ENCODE measurements at regions not wholly inside any gene's neighbourhood (a gene's known extent, or its start where the extent isn't known, plus 50 kb on each side); places are given as distances from the start of the nearest gene placed in this dataset.

- no peaks in the 10 kb centered on the region for H3K27me3 ChIP-seq (ENCODE audit: control insufficient read depth, insufficient read depth, low read length)
Measured at GRCh38 chr12:128155571-128155970, 111.4 kb upstream of the TMEM132C start.

GRCh38 chr12:128163086-128163485, 103.9 kb upstream of the TMEM132C start:
- no peaks in the 10 kb centered on the region for H3K9me3 ChIP-seq (ENCODE audit: control insufficient read depth, insufficient read depth, low read length)
- H3K9ac ChIP-seq (ENCODE audit: low read depth, low read length), result no peak overlapping the region
- no peak overlapping the region for H3K4me3 ChIP-seq (ENCODE audit: low read depth, low read length)

More at GRCh38 chr12:128155571-128155970, 111.4 kb upstream of the TMEM132C start:
- H3K4me3 ChIP-seq (ENCODE audit: low read depth, low read length), result no peak overlapping the region
- no peaks in the 10 kb centered on the region for H3K36me3 ChIP-seq (ENCODE audit: control insufficient read depth, insufficient read depth, low read length)
- H3K9ac ChIP-seq (ENCODE audit: low read depth, low read length), result no peak overlapping the region
- H3K9me3 ChIP-seq (ENCODE audit: control insufficient read depth, insufficient read depth, low read length), result no peaks in the 10 kb centered on the region
- peaks cover 5% of the 10 kb centered on the region for H3K4me1 ChIP-seq (ENCODE audit: control insufficient read depth, insufficient read depth, low read length)

GRCh38 chr12:128164533-128164932, 102.4 kb upstream of the TMEM132C start:
- H3K9ac ChIP-seq (ENCODE audit: low read depth, low read length), result no peak overlapping the region
- H3K27me3 ChIP-seq (ENCODE audit: control insufficient read depth, insufficient read depth, low read length), result no peaks in the 10 kb centered on the region
- no peak overlapping the region for H3K4me3 ChIP-seq (ENCODE audit: low read depth, low read length)
- no peaks in the 10 kb centered on the region for H3K9me3 ChIP-seq (ENCODE audit: control insufficient read depth, insufficient read depth, low read length)
- peaks cover 3% of the 10 kb centered on the region for H3K4me1 ChIP-seq (ENCODE audit: control insufficient read depth, insufficient read depth, low read length)
- H3K36me3 ChIP-seq (ENCODE audit: control insufficient read depth, insufficient read depth, low read length), result no peaks in the 10 kb centered on the region

More at GRCh38 chr12:128163086-128163485, 103.9 kb upstream of the TMEM132C start:
- H3K36me3 ChIP-seq (ENCODE audit: control insufficient read depth, insufficient read depth, low read length), result no peaks in the 10 kb centered on the region
- no peaks in the 10 kb centered on the region for H3K27me3 ChIP-seq (ENCODE audit: control insufficient read depth, insufficient read depth, low read length)
- peaks cover 7% of the 10 kb centered on the region for H3K4me1 ChIP-seq (ENCODE audit: control insufficient read depth, insufficient read depth, low read length)

- Histone ChIP-seq H3K36me3 (ENCODE audit: control insufficient read depth, insufficient read depth, low read length) (no peaks in the 10 kb centered on the region), H3K9me3 (ENCODE audit: control insufficient read depth, insufficient read depth, low read length) (no peaks in the 10 kb centered on the region), H3K27me3 (ENCODE audit: control insufficient read depth, insufficient read depth, low read length) (no peaks in the 10 kb centered on the region), H3K4me3 (ENCODE audit: low read depth, low read length) (no peak overlapping the region), H3K9ac (ENCODE audit: low read depth, low read length) (no peak overlapping the region), H3K4me1 (ENCODE audit: control insufficient read depth, insufficient read depth, low read length) (peaks cover 8% of the 10 kb centered on the region)
Measured at GRCh38 chr12:128165387-128165786, 101.6 kb upstream of the TMEM132C start.

- Histone ChIP-seq H3K27me3 (ENCODE audit: control insufficient read depth, insufficient read depth, low read length) (no peaks in the 10 kb centered on the region), H3K4me3 (ENCODE audit: low read depth, low read length) (no peak overlapping the region), H3K4me1 (ENCODE audit: control insufficient read depth, insufficient read depth, low read length) (peaks cover 7% of the 10 kb centered on the region), H3K36me3 (ENCODE audit: control insufficient read depth, insufficient read depth, low read length) (no peaks in the 10 kb centered on the region), H3K9ac (ENCODE audit: low read depth, low read length) (no peak overlapping the region), H3K9me3 (ENCODE audit: control insufficient read depth, insufficient read depth, low read length) (no peaks in the 10 kb centered on the region)
Measured at GRCh38 chr12:128168273-128168672, 98.7 kb upstream of the TMEM132C start.

- H3K9ac ChIP-seq (ENCODE audit: low read depth, low read length), result no peak overlapping the region
- no peaks in the 10 kb centered on the region for H3K9me3 ChIP-seq (ENCODE audit: control insufficient read depth, insufficient read depth, low read length)
- H3K4me3 ChIP-seq (ENCODE audit: low read depth, low read length), result no peak overlapping the region
- H3K36me3 ChIP-seq (ENCODE audit: control insufficient read depth, insufficient read depth, low read length), result no peaks in the 10 kb centered on the region
- peaks cover 6% of the 10 kb centered on the region for H3K4me1 ChIP-seq (ENCODE audit: control insufficient read depth, insufficient read depth, low read length)
- no peaks in the 10 kb centered on the region for H3K27me3 ChIP-seq (ENCODE audit: control insufficient read depth, insufficient read depth, low read length)
Measured at GRCh38 chr12:128170181-128170580, 96.8 kb upstream of the TMEM132C start.

GRCh38 chr12:128178565-128178964, 88.4 kb upstream of the TMEM132C start:
- no peaks in the 10 kb centered on the region for H3K36me3 ChIP-seq (ENCODE audit: control insufficient read depth, insufficient read depth, low read length)
- H3K27me3 ChIP-seq (ENCODE audit: control insufficient read depth, insufficient read depth, low read length), result no peaks in the 10 kb centered on the region
- H3K9me3 ChIP-seq (ENCODE audit: control insufficient read depth, insufficient read depth, low read length), result no peaks in the 10 kb centered on the region
- H3K4me3 ChIP-seq (ENCODE audit: low read depth, low read length), result no peak overlapping the region
- no peak overlapping the region for H3K9ac ChIP-seq (ENCODE audit: low read depth, low read length)
- H3K4me1 ChIP-seq (ENCODE audit: control insufficient read depth, insufficient read depth, low read length), result no peaks in the 10 kb centered on the region

GRCh38 chr12:128178966-128179365, 88.0 kb upstream of the TMEM132C start:
- H3K9ac ChIP-seq (ENCODE audit: low read depth, low read length), result no peak overlapping the region
- H3K9me3 ChIP-seq (ENCODE audit: control insufficient read depth, insufficient read depth, low read length), result no peaks in the 10 kb centered on the region
- no peak overlapping the region for H3K4me3 ChIP-seq (ENCODE audit: low read depth, low read length)
- no peaks in the 10 kb centered on the region for H3K27me3 ChIP-seq (ENCODE audit: control insufficient read depth, insufficient read depth, low read length)
- H3K4me1 ChIP-seq (ENCODE audit: control insufficient read depth, insufficient read depth, low read length), result no peaks in the 10 kb centered on the region
- no peaks in the 10 kb centered on the region for H3K36me3 ChIP-seq (ENCODE audit: control insufficient read depth, insufficient read depth, low read length)

GRCh38 chr12:128180166-128180565, 86.8 kb upstream of the TMEM132C start:
- Histone ChIP-seq H3K27me3 (ENCODE audit: control insufficient read depth, insufficient read depth, low read length) (no peaks in the 10 kb centered on the region), H3K36me3 (ENCODE audit: control insufficient read depth, insufficient read depth, low read length) (no peaks in the 10 kb centered on the region), H3K4me3 (ENCODE audit: low read depth, low read length) (no peak overlapping the region), H3K9ac (ENCODE audit: low read depth, low read length) (no peak overlapping the region), H3K9me3 (ENCODE audit: control insufficient read depth, insufficient read depth, low read length) (no peaks in the 10 kb centered on the region), H3K4me1 (ENCODE audit: control insufficient read depth, insufficient read depth, low read length) (no peaks in the 10 kb centered on the region)

GRCh38 chr12:128190052-128190451, 76.9 kb upstream of the TMEM132C start:
- no peaks in the 10 kb centered on the region for H3K36me3 ChIP-seq (ENCODE audit: control insufficient read depth, insufficient read depth, low read length)
- no peaks in the 10 kb centered on the region for H3K27me3 ChIP-seq (ENCODE audit: control insufficient read depth, insufficient read depth, low read length)
- no peak overlapping the region for H3K9ac ChIP-seq (ENCODE audit: low read depth, low read length)
- no peak overlapping the region for H3K4me3 ChIP-seq (ENCODE audit: low read depth, low read length)
- no peaks in the 10 kb centered on the region for H3K4me1 ChIP-seq (ENCODE audit: control insufficient read depth, insufficient read depth, low read length)
- H3K9me3 ChIP-seq (ENCODE audit: control insufficient read depth, insufficient read depth, low read length), result no peaks in the 10 kb centered on the region

GRCh38 chr12:128190614-128191013, 76.4 kb upstream of the TMEM132C start:
- no peak overlapping the region for H3K9ac ChIP-seq (ENCODE audit: low read depth, low read length)
- H3K27me3 ChIP-seq (ENCODE audit: control insufficient read depth, insufficient read depth, low read length), result no peaks in the 10 kb centered on the region
- H3K36me3 ChIP-seq (ENCODE audit: control insufficient read depth, insufficient read depth, low read length), result no peaks in the 10 kb centered on the region
- H3K4me3 ChIP-seq (ENCODE audit: low read depth, low read length), result no peak overlapping the region
- H3K4me1 ChIP-seq (ENCODE audit: control insufficient read depth, insufficient read depth, low read length), result no peaks in the 10 kb centered on the region
- H3K9me3 ChIP-seq (ENCODE audit: control insufficient read depth, insufficient read depth, low read length), result no peaks in the 10 kb centered on the region

- Histone ChIP-seq H3K4me1 (ENCODE audit: control insufficient read depth, insufficient read depth, low read length) (no peaks in the 10 kb centered on the region), H3K9me3 (ENCODE audit: control insufficient read depth, insufficient read depth, low read length) (no peaks in the 10 kb centered on the region), H3K27me3 (ENCODE audit: control insufficient read depth, insufficient read depth, low read length) (no peaks in the 10 kb centered on the region), H3K36me3 (ENCODE audit: control insufficient read depth, insufficient read depth, low read length) (no peaks in the 10 kb centered on the region), H3K4me3 (ENCODE audit: low read depth, low read length) (no peak overlapping the region), H3K9ac (ENCODE audit: low read depth, low read length) (no peak overlapping the region)
Measured at GRCh38 chr12:128191380-128191779, 75.6 kb upstream of the TMEM132C start.

- Histone ChIP-seq H3K36me3 (ENCODE audit: control insufficient read depth, insufficient read depth, low read length) (no peaks in the 10 kb centered on the region), H3K4me3 (ENCODE audit: low read depth, low read length) (no peak overlapping the region), H3K4me1 (ENCODE audit: control insufficient read depth, insufficient read depth, low read length) (no peaks in the 10 kb centered on the region), H3K9ac (ENCODE audit: low read depth, low read length) (no peak overlapping the region), H3K9me3 (ENCODE audit: control insufficient read depth, insufficient read depth, low read length) (no peaks in the 10 kb centered on the region), H3K27me3 (ENCODE audit: control insufficient read depth, insufficient read depth, low read length) (no peaks in the 10 kb centered on the region)
Measured at GRCh38 chr12:128204711-128205110, 62.3 kb upstream of the TMEM132C start.
